Nephron progenitor cell (in vitro differentiated cells): ENCODE measurements at regions not wholly inside any gene's neighbourhood (a gene's known extent, or its start where the extent isn't known, plus 50 kb on each side); places are given as distances from the start of the nearest gene placed in this dataset.

ENCODE experiments used
- DNase-seq: peaks from one replicate; pipeline ENCODE4 v3.0.0; 2021
- H3K27ac Mint-ChIP-seq: 2 replicates; pipeline ENCODE4 v1.8.0; 2021; ENCODE audit warnings: mild to moderate bottlenecking, moderate library complexity, mixed read lengths
- H3K27me3 Mint-ChIP-seq: 2 replicates; pipeline ENCODE4 v1.8.0; 2021; ENCODE audit warnings: mild to moderate bottlenecking, low read depth, mixed read lengths; ENCODE audit not compliant: poor library complexity
- H3K36me3 Mint-ChIP-seq: 2 replicates; pipeline ENCODE4 v1.8.0; 2021; ENCODE audit warnings: low read depth, mixed read lengths
- H3K4me1 Mint-ChIP-seq: 2 replicates; pipeline ENCODE4 v1.8.0; 2021; ENCODE audit warnings: mixed read lengths
- H3K4me3 Mint-ChIP-seq: 2 replicates; pipeline ENCODE4 v1.8.0; 2021; ENCODE audit warnings: mild to moderate bottlenecking, moderate library complexity, mixed read lengths
- H3K9me3 Mint-ChIP-seq: 2 replicates; pipeline ENCODE4 v1.8.0; 2021; ENCODE audit warnings: mild to moderate bottlenecking, moderate library complexity, mixed read lengths
- TF ChIP-seq, protein P1 (sequence below): fragments of 200-600 bp; sonication (generic); IDR thresholded peaks from 2 replicates; pipeline ENCODE4 v1.5.0; 2021; ENCODE audit warnings: antibody characterized with exemption

DNA sequence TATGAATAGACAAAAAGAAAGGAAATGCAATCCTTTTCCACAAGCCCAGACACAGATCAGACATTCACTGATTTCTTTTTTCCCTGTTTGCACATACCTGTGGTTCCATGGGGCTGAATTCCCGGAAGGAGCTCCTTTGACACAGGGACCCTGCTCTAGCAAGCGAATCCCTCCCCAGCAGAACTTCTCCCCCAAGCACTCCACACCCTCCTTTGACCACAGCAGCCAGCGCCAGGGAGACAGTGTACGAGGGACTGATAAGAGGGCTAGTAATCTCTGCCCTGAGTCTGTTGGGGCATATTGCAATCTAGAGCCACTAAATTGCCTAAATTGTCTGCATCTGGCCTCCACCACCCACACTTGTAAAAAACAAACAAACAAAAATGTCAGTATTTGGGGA, 83.4 kb upstream of the NTF3 start:
- H3K27ac Mint-ChIP-seq: no peak overlapping the region
- DNase-seq: no peak
- no peak overlapping the region for H3K4me3 Mint-ChIP-seq
- H3K27me3 Mint-ChIP-seq: peaks cover 6% of the 10 kb centered on the region
- TF ChIP-seq, protein P1, sequence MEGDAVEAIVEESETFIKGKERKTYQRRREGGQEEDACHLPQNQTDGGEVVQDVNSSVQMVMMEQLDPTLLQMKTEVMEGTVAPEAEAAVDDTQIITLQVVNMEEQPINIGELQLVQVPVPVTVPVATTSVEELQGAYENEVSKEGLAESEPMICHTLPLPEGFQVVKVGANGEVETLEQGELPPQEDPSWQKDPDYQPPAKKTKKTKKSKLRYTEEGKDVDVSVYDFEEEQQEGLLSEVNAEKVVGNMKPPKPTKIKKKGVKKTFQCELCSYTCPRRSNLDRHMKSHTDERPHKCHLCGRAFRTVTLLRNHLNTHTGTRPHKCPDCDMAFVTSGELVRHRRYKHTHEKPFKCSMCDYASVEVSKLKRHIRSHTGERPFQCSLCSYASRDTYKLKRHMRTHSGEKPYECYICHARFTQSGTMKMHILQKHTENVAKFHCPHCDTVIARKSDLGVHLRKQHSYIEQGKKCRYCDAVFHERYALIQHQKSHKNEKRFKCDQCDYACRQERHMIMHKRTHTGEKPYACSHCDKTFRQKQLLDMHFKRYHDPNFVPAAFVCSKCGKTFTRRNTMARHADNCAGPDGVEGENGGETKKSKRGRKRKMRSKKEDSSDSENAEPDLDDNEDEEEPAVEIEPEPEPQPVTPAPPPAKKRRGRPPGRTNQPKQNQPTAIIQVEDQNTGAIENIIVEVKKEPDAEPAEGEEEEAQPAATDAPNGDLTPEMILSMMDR: no peak
- peaks cover 26% of the 10 kb centered on the region for H3K9me3 Mint-ChIP-seq
- H3K36me3 Mint-ChIP-seq: no peaks in the 10 kb centered on the region
- peaks cover 5% of the 10 kb centered on the region for H3K4me1 Mint-ChIP-seq

DNA sequence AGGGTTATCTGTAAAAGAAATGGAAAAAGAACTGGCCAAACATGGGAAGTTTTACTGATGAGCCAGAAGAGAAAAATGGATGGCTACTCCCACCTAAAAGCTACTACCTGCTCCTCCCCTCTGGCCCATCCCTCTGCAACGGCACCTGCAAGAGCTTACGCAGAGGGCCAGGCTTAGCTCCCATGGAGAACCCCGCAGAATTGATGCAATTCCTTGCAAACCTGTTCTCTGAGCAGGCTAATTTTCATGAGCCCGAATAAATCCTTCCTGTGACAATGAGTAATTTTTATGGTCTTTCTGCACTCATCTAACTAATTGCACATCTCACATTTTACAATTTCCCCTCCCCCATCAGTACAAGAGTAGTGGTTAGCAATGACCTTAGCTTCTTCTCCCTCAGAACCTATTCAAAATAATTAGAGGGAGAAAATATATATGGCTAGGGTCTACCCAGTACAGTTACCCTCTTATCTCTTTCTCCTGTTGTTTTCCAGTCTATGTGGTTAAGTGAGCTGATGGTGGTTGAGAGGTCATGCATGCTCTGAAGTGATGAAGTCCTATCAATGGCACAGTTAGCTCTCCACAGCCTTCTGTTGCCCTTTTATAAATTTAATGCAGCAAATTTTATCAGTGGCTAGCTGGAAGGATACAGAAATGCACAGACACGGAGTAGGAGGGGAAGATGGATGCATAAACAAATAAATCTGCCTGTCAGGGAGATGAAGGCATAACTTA, 67.7 kb upstream of the NTF3 start:
- Mint-ChIP-seq H3K27ac (no peak overlapping the region), H3K9me3 (peaks cover 4% of the 10 kb centered on the region), H3K27me3 (peaks cover 14% of the 10 kb centered on the region), H3K36me3 (no peaks in the 10 kb centered on the region), H3K4me3 (no peak overlapping the region), H3K4me1 (peaks cover 11% of the 10 kb centered on the region)
- no peak for DNase-seq
- TF ChIP-seq, protein P1: no peak

DNA sequence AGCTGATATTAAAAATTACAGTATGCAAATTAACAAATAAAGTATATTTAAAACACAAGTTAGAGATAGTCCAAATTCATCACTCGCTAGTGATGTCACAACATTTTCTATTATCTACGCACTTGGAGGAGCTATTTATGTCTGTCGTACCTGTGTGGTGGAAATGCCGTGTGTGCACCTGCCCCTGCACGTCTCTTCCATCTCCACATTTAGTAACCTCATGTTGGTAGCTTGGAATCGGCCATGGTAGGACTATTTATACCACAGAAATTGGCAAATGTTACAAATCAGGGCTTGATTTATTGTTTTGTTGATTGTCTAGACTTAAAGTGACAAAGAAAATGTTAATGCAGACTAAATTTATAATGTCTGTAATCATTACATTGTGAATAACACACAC, 62.6 kb upstream of the NTF3 start:
- Mint-ChIP-seq H3K27me3 (peaks cover 31% of the 10 kb centered on the region), H3K27ac (no peak overlapping the region), H3K36me3 (no peaks in the 10 kb centered on the region), H3K9me3 (no peaks in the 10 kb centered on the region), H3K4me1 (peaks cover 9% of the 10 kb centered on the region), H3K4me3 (no peak overlapping the region)
- TF ChIP-seq, protein P1: no peak
- no peak for DNase-seq

DNA sequence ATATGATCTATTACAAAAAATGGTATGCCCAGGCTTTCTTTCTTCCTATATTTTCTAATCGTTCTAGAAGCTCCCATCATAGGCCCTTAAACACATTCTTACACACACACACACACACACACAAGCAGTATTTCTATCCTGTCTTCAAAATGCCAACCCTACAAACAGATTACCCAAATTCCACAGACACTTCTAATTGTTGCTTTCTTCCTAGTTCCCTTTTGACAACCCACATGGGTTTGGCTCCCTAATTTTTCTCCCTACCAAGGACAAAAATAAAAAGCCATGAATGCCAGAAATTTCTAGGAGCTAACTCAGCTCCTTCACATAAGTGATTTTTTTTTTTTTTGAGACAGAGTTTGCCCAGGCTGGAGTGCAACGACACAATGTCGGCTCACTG, 60.3 kb upstream of the NTF3 start:
- Mint-ChIP-seq H3K9me3 (no peaks in the 10 kb centered on the region), H3K4me1 (peaks cover 3% of the 10 kb centered on the region), H3K27me3 (peaks cover 42% of the 10 kb centered on the region), H3K36me3 (no peaks in the 10 kb centered on the region), H3K4me3 (no peak overlapping the region), H3K27ac (no peak overlapping the region)
- TF ChIP-seq, protein P1: no peak
- DNase-seq: no peak

DNA sequence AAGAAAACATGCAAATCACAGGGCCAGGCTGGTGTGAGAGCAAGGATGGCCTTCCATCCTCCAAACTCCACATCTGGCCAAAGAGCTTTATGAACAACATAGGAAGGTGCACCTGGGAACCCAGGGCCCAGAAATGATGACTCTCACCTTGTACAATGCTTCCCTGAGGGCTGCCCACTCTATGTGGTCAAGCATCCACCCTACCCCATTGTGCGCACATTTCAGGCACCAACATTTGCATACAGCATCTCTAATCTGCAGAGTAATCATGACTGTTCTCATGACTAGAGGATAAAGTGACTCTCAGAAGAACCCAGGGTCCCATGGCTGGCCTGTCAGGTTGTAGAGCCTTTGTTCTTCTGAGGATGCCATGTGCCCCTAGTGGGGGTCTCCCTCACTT, 57.2 kb upstream of the NTF3 start:
- Mint-ChIP-seq H3K27ac (no peak overlapping the region), H3K27me3 (peaks cover 38% of the 10 kb centered on the region), H3K36me3 (no peaks in the 10 kb centered on the region), H3K4me1 (peaks cover 33% of the 10 kb centered on the region), H3K4me3 (no peak overlapping the region), H3K9me3 (no peaks in the 10 kb centered on the region)
- TF ChIP-seq, protein P1: no peak
- no peak for DNase-seq
